SK-N-SH treated with all-trans-retinoic acid at 6 μM for 48 hours (cell line): ENCODE measurements at regions not wholly inside any gene's neighbourhood (a gene's known extent, or its start where the extent isn't known, plus 50 kb on each side); places are given as distances from the start of the nearest gene placed in this dataset.

ENCODE experiments used
- ATAC-seq: fragments of 200-7000 bp; cut with Tn5 transposase; 3 replicates; pipeline ENCODE4 v1.9.1; 2020; ENCODE audit warnings: mild to moderate bottlenecking, moderate library complexity
- ARNTL ChIP-seq: fragments of 450-650 bp; formaldehyde crosslinking; IDR thresholded peaks from 2 replicates; pipeline ENCODE4 v1.5.0; 2020; ENCODE audit warnings: low read depth, mild to moderate bottlenecking, moderate library complexity, borderline replicate concordance
- BACH2 ChIP-seq: fragments of 250-450 bp; sonication (Bioruptor Pico); IDR thresholded peaks from 2 replicates; pipeline ENCODE4 v1.9.0; 2021; ENCODE audit warnings: mild to moderate bottlenecking, borderline replicate concordance
- CREB5 ChIP-seq: fragments of 250-450 bp; sonication (Bioruptor Pico); IDR thresholded peaks from 2 replicates; pipeline ENCODE4 v1.5.1; 2020; ENCODE audit warnings: low read depth, mild to moderate bottlenecking, moderate library complexity
- CSDC2 ChIP-seq: fragments of 250-450 bp; sonication (Bioruptor Pico); IDR thresholded peaks from 2 replicates; pipeline ENCODE4 v1.5.0; 2020; ENCODE audit warnings: mild to moderate bottlenecking, moderate library complexity
- CSRNP3 ChIP-seq: fragments of 250-450 bp; sonication (Bioruptor Pico); IDR thresholded peaks from 2 replicates; pipeline ENCODE4 v1.5.1; 2021; ENCODE audit warnings: mild to moderate bottlenecking, moderate library complexity
- ESRRG ChIP-seq: fragments of 250-450 bp; sonication (Bioruptor Pico); IDR thresholded peaks from 2 replicates; pipeline ENCODE4 v1.6.1; 2021; ENCODE audit warnings: mild to moderate bottlenecking
- GLIS3 ChIP-seq: fragments of 250-450 bp; sonication (Bioruptor Pico); IDR thresholded peaks from 2 replicates; pipeline ENCODE4 v1.5.0; 2020; ENCODE audit warnings: mild to moderate bottlenecking, moderate library complexity
- ISL1 ChIP-seq: fragments of 250-450 bp; sonication (Bioruptor Pico); IDR thresholded peaks from 2 replicates; pipeline ENCODE4 v2.1.2; 2022; ENCODE audit warnings: mild to moderate bottlenecking, moderate library complexity
- OSR1 ChIP-seq: fragments of 250-450 bp; sonication (Bioruptor Pico); IDR thresholded peaks from 2 replicates; pipeline ENCODE4 v1.8.0; 2022; ENCODE audit warnings: moderate library complexity, mild to moderate bottlenecking, inconsistent platforms
- PATZ1 ChIP-seq: fragments of 250-450 bp; sonication (Bioruptor Pico); IDR thresholded peaks from 2 replicates; pipeline ENCODE4 v1.8.0; 2020; ENCODE audit warnings: mild to moderate bottlenecking, moderate library complexity, borderline replicate concordance
- POU6F1 ChIP-seq: fragments of 250-450 bp; sonication (Bioruptor Pico); IDR thresholded peaks from 2 replicates; pipeline ENCODE4 v1.8.0; 2021; ENCODE audit warnings: low read depth, mild to moderate bottlenecking, moderate library complexity, borderline replicate concordance
- PPARA ChIP-seq: fragments of 250-450 bp; sonication (Bioruptor Pico); IDR thresholded peaks from 2 replicates; pipeline ENCODE4 v1.5.0; 2020; ENCODE audit warnings: mild to moderate bottlenecking, borderline replicate concordance
- RARB ChIP-seq: fragments of 250-450 bp; sonication (Bioruptor Pico); IDR thresholded peaks from 2 replicates; pipeline ENCODE4 v1.8.0; 2021; ENCODE audit warnings: mild to moderate bottlenecking, moderate library complexity
- TCF4 ChIP-seq: fragments of 250-450 bp; sonication (Bioruptor Pico); IDR thresholded peaks from 2 replicates; pipeline ENCODE4 v1.8.0; 2021; ENCODE audit warnings: mild to moderate bottlenecking, moderate library complexity, borderline replicate concordance
- TOX ChIP-seq: fragments of 250-450 bp; sonication (Bioruptor Pico); IDR thresholded peaks from 2 replicates; pipeline ENCODE4 v1.8.0; 2021; ENCODE audit warnings: mild to moderate bottlenecking, moderate library complexity, borderline replicate concordance
- TSHZ2 ChIP-seq: fragments of 250-450 bp; sonication (Bioruptor Pico); IDR thresholded peaks from 2 replicates; pipeline ENCODE4 v1.5.0; 2020; ENCODE audit warnings: mild to moderate bottlenecking, moderate library complexity
- ZC3H10 ChIP-seq: fragments of 250-450 bp; sonication (Bioruptor Pico); IDR thresholded peaks from 2 replicates; pipeline ENCODE4 v1.5.1; 2021; ENCODE audit warnings: mild to moderate bottlenecking, moderate library complexity
- ZFP30 ChIP-seq: fragments of 450-650 bp; formaldehyde crosslinking; IDR thresholded peaks from 2 replicates; pipeline ENCODE4 v1.5.0; 2022; ENCODE audit warnings: mild to moderate bottlenecking, moderate library complexity
- ZNF565 ChIP-seq: fragments of 450-650 bp; formaldehyde crosslinking; conservative IDR thresholded peaks from 2 replicates; pipeline ENCODE4 v1.5.0; 2020; ENCODE audit warnings: low read depth, mild to moderate bottlenecking, moderate library complexity
- ZNF70 ChIP-seq: fragments of 450-650 bp; formaldehyde crosslinking; IDR thresholded peaks from 2 replicates; pipeline ENCODE4 v1.5.0; 2020; ENCODE audit warnings: mild to moderate bottlenecking, moderate library complexity
- ZNF8 ChIP-seq: fragments of 450-650 bp; formaldehyde crosslinking; IDR thresholded peaks from 2 replicates; pipeline ENCODE4 v1.5.0; 2020; ENCODE audit warnings: mild to moderate bottlenecking, moderate library complexity

- TF ChIP-seq TOX (CRISPR knock-in tag) (no peak), ZNF565 (CRISPR knock-in tag) (no peak), PPARA (no peak), ZNF8 (CRISPR knock-in tag) (no peak), ZNF70 (CRISPR knock-in tag) (no peak), TSHZ2 (CRISPR knock-in tag) (no peak), TCF4 (CRISPR knock-in tag) (no peak), OSR1 (CRISPR knock-in tag) (no peak), BACH2 (CRISPR knock-in tag) (no peak), CREB5 (CRISPR knock-in tag) (no peak), CSDC2 (no peak), POU6F1 (CRISPR knock-in tag) (no peak), ISL1 (no peak), ARNTL (CRISPR knock-in tag) (no peak), CSRNP3 (CRISPR knock-in tag) (no peak), ZFP30 (CRISPR knock-in tag) (no peak), ZC3H10 (CRISPR knock-in tag) (no peak), PATZ1 (CRISPR knock-in tag) (no peak), RARB (CRISPR knock-in tag) (no peak), ESRRG (CRISPR knock-in tag) (no peak)
- no peak for ATAC-seq
Measured at GRCh38 chr13:80515296-80515695, 174.4 kb upstream of the SPRY2 start.

GRCh38 chr13:80513196-80513595, 172.3 kb upstream of the SPRY2 start:
- no peak for ATAC-seq
- no peak for TF ChIP-seq POU6F1 (CRISPR knock-in tag)
- TF ChIP-seq TSHZ2 (CRISPR knock-in tag), result no peak
- TF ChIP-seq ZNF8 (CRISPR knock-in tag), result no peak
- TF ChIP-seq TOX (CRISPR knock-in tag), result no peak
- TF ChIP-seq PPARA, result no peak
- TF ChIP-seq OSR1 (CRISPR knock-in tag), result no peak
- TF ChIP-seq TCF4 (CRISPR knock-in tag), result no peak
- TF ChIP-seq RARB (CRISPR knock-in tag), result no peak
- TF ChIP-seq ZNF70 (CRISPR knock-in tag), result no peak
- no peak for TF ChIP-seq ZC3H10 (CRISPR knock-in tag)
- TF ChIP-seq ESRRG (CRISPR knock-in tag), result no peak
- no peak for TF ChIP-seq ZFP30 (CRISPR knock-in tag)
- TF ChIP-seq CSDC2, result no peak
- TF ChIP-seq BACH2 (CRISPR knock-in tag), result no peak
- no peak for TF ChIP-seq GLIS3
